Upper lobe of left lung (tissue), 6 donors: ENCODE measurements at regions not wholly inside any gene's neighbourhood (a gene's known extent, or its start where the extent isn't known, plus 50 kb on each side); places are given as distances from the start of the nearest gene placed in this dataset.

ENCODE experiments used
- ATAC-seq, 2 donors: fragments of 200-7000 bp; cut with Tn5 transposase; one replicate each; pipeline ENCODE4 v1.9.1; 2022; ENCODE audit warnings: mild to moderate bottlenecking in 2 of 2, moderate library complexity in 2 of 2; ENCODE audit not compliant: low FRiP score in 2 of 2
- DNase-seq, 2 donors: peaks; one replicate each; pipeline ENCODE4 v3.0.0-alpha.2; 2019 to 2020
- H3K27ac ChIP-seq, 4 donors: fragments of 200-600 bp; sonication (generic); one replicate each; pipeline ENCODE4 v1.5.1; 2016 to 2019
- H3K27me3 ChIP-seq, 4 donors: fragments of 200-600 bp; sonication (generic); one replicate each; pipeline ENCODE4 v1.5.1; 2017 to 2019
- H3K36me3 ChIP-seq, 4 donors: fragments of 200-600 bp; sonication (generic); one replicate each; pipeline ENCODE4 v1.5.1; 2016 to 2019
- H3K4me1 ChIP-seq, 4 donors: fragments of 200-600 bp; sonication (generic); one replicate each; pipeline ENCODE4 v1.5.1; 2018 to 2019
- H3K4me3 ChIP-seq, 4 donors: fragments of 200-600 bp; sonication (generic); one replicate each; pipeline ENCODE4 v1.5.1; 2017 to 2019; ENCODE audit warnings: mild to moderate bottlenecking in 2 of 4, moderate library complexity in 1 of 4
- H3K9me3 ChIP-seq, 4 donors: fragments of 200-600 bp; sonication (generic); one replicate each; pipeline ENCODE4 v1.5.1; 2018 to 2019
- CTCF ChIP-seq, 6 experiments: fragments of 450-650 bp in 4 of 6; fragments of 200-600 bp in 2 of 6; sonication (generic) in 2 of 6; IDR thresholded peaks; one replicate each; pipeline ENCODE4 v1.5.1; 2016 to 2019; ENCODE audit warnings: antibody characterized with exemption in 6 of 6
- EP300 ChIP-seq, 4 donors: sonication (generic); formaldehyde crosslinking; IDR thresholded peaks; one replicate each; pipeline ENCODE4 v1.5.1; 2017; ENCODE audit warnings: antibody characterized with exemption in 4 of 4, control low read depth in 2 of 4
- POLR2A ChIP-seq, 4 donors: fragments of 450-650 bp; IDR thresholded peaks; one replicate each; pipeline ENCODE4 v1.5.1; 2016 to 2017; ENCODE audit warnings: antibody characterized with exemption in 4 of 4, mild to moderate bottlenecking in 2 of 4
- POLR2AphosphoS5 ChIP-seq, 2 donors: sonication (generic); formaldehyde crosslinking; IDR thresholded peaks; one replicate each; pipeline ENCODE4 v1.5.1; 2017; ENCODE audit warnings: antibody characterized with exemption in 2 of 2
- WGBS, 2 donors: methylation state at CpG; one replicate each; pipeline ENCODE4 v1.1.5; 2017 to 2018; 5-methylcytosine and 5-hydroxymethylcytosine counted together
- donor health status: DM: no; HTN: no; CAD: no; lungs with moderate emphysema.
- donor health status: DM: no; HTN: yes; CAD: no; lungs with severe emphysema.

GRCh38 chr17:52376137-52376536, 217.6 kb upstream of the CA10 start:
- no peak for TF ChIP-seq POLR2A (IDR thresholded peaks at IDR 0.05)
- TF ChIP-seq EP300 (IDR thresholded peaks at IDR 0.05), result no peak
- no peak for TF ChIP-seq POLR2AphosphoS5 (IDR thresholded peaks at IDR 0.05)
- no peak for TF ChIP-seq CTCF (IDR thresholded peaks at IDR 0.05)
- H3K36me3 ChIP-seq, result no peaks in the 10 kb centered on the region
- H3K4me3 ChIP-seq, result no peak overlapping the region
- H3K27me3 ChIP-seq, result no peaks in the 10 kb centered on the region
- ATAC-seq, result no peak
- H3K4me1 ChIP-seq, result no peaks in the 10 kb centered on the region
- H3K27ac ChIP-seq, result no peak overlapping the region
- WGBS, 2 donors, result 68 to 69% methylated on average over 3 of the region's 3 CpGs
- no peaks in the 10 kb centered on the region for H3K9me3 ChIP-seq
- DNase-seq, result no peak

GRCh38 chr17:52368886-52369285, 210.4 kb upstream of the CA10 start:
- 80 to 84% methylated on average over 7 of the region's 7 CpGs for WGBS, 2 donors
- no peak overlapping the region for H3K4me3 ChIP-seq

GRCh38 chr17:52357854-52358253, 199.3 kb upstream of the CA10 start:
- no peak for DNase-seq
- 85 to 86% methylated on average over 2 of the region's 2 CpGs for WGBS, 2 donors

More at GRCh38 chr17:52368886-52369285, 210.4 kb upstream of the CA10 start:
- H3K36me3 ChIP-seq, result no peaks in the 10 kb centered on the region
- no peaks in the 10 kb centered on the region for H3K27me3 ChIP-seq
- no peak overlapping the region for H3K27ac ChIP-seq
- DNase-seq (no peak), ATAC-seq (no peak)
- TF ChIP-seq POLR2AphosphoS5 (IDR thresholded peaks at IDR 0.05), result no peak
- TF ChIP-seq CTCF (IDR thresholded peaks at IDR 0.05), result no peak
- no peak for TF ChIP-seq POLR2A (IDR thresholded peaks at IDR 0.05)
- no peak for TF ChIP-seq EP300 (IDR thresholded peaks at IDR 0.05)
- no peaks in the 10 kb centered on the region for H3K4me1 ChIP-seq
- H3K9me3 ChIP-seq, result no peaks in the 10 kb centered on the region

GRCh38 chr17:52336796-52337195, 178.3 kb upstream of the CA10 start:
- ATAC-seq (no peak), DNase-seq (no peak)
- no peaks in the 10 kb centered on the region for H3K36me3 ChIP-seq
- TF ChIP-seq EP300 (IDR thresholded peaks at IDR 0.05) (no peak), CTCF (IDR thresholded peaks at IDR 0.05) (no peak), POLR2AphosphoS5 (IDR thresholded peaks at IDR 0.05) (no peak), POLR2A (IDR thresholded peaks at IDR 0.05) (no peak)
- H3K4me1 ChIP-seq, result no peaks in the 10 kb centered on the region
- no peak overlapping the region for H3K27ac ChIP-seq
- H3K27me3 ChIP-seq, result no peaks in the 10 kb centered on the region
- H3K4me3 ChIP-seq, result no peak overlapping the region
- H3K9me3 ChIP-seq, result no peaks in the 10 kb centered on the region
- WGBS, 2 donors, result 66 to 71% methylated on average over 4 of the region's 4 CpGs

More at GRCh38 chr17:52357854-52358253, 199.3 kb upstream of the CA10 start:
- Histone ChIP-seq H3K27me3 (no peaks in the 10 kb centered on the region), H3K9me3 (peaks cover 0 to 8% (median 4%) of the 10 kb centered on the region in 4 donors), H3K27ac (no peak overlapping the region), H3K4me1 (no peaks in the 10 kb centered on the region), H3K4me3 (no peak overlapping the region), H3K36me3 (no peaks in the 10 kb centered on the region)
- ATAC-seq, result no peak
- TF ChIP-seq CTCF (IDR thresholded peaks at IDR 0.05) (no peak), EP300 (IDR thresholded peaks at IDR 0.05) (no peak), POLR2A (IDR thresholded peaks at IDR 0.05) (no peak), POLR2AphosphoS5 (IDR thresholded peaks at IDR 0.05) (no peak)

GRCh38 chr17:52306314-52306713, 147.8 kb upstream of the CA10 start:
- Histone ChIP-seq H3K9me3 (no peaks in the 10 kb centered on the region), H3K27me3 (no peaks in the 10 kb centered on the region), H3K27ac (no peak overlapping the region), H3K36me3 (no peaks in the 10 kb centered on the region), H3K4me3 (no peak overlapping the region), H3K4me1 (no peaks in the 10 kb centered on the region)
- ATAC-seq (no peak), DNase-seq (no peak)
- WGBS, 2 donors, result 25 to 36% methylated on average over 1 of the region's 1 CpG
- TF ChIP-seq POLR2AphosphoS5 (IDR thresholded peaks at IDR 0.05), result no peak
